ENCODE measurements at regions not wholly inside any gene's neighbourhood (a gene's known extent, or its start where the extent isn't known, plus 50 kb on each side); places are given as distances from the start of the nearest gene placed in this dataset.
"Not testable (repeated sequence)": the region's sequence is repeated elsewhere in the genome, so short reads cannot be mapped to it uniquely, and the experiment has no call there.

GRCh38 chr15:91356083-91356482, 256.0 kb downstream of the SV2B start:
- no peak for DNase-seq

- DNase-seq, result no peak
These were observed 257.0 kb downstream of the SV2B start for GRCh38 chr15:91357011-91357410.

GRCh38 chr15:91357486-91357885, 257.4 kb downstream of the SV2B start:
- no peak for DNase-seq

GRCh38 chr15:91358405-91358804, 258.3 kb downstream of the SV2B start:
- no peak for DNase-seq

- DNase-seq, result not testable (repeated sequence)
These were observed 261.6 kb downstream of the SV2B start for GRCh38 chr15:91361696-91362095.

- no peak for DNase-seq
These were observed 266.1 kb downstream of the SV2B start for GRCh38 chr15:91366111-91366510.

GRCh38 chr15:91368611-91369010, 268.6 kb downstream of the SV2B start:
- no peak for DNase-seq

- DNase-seq, result no peak
These were observed 269.8 kb downstream of the SV2B start for GRCh38 chr15:91369823-91370222.

GRCh38 chr15:91371345-91371744, 271.3 kb downstream of the SV2B start:
- DNase-seq, result not testable (repeated sequence)

GRCh38 chr15:91374336-91374735, 274.3 kb downstream of the SV2B start:
- DNase-seq, result no peak

- no peak for DNase-seq
These were observed 276.0 kb downstream of the SV2B start for GRCh38 chr15:91376038-91376437.

GRCh38 chr15:91380114-91380513, 280.1 kb downstream of the SV2B start:
- DNase-seq, result no peak

- no peak for DNase-seq
These were observed 283.5 kb downstream of the SV2B start for GRCh38 chr15:91383532-91383931.

GRCh38 chr15:91384189-91384730, 284.2 kb downstream of the SV2B start:
- no peak for DNase-seq

GRCh38 chr15:91385311-91385710, 285.3 kb downstream of the SV2B start:
- DNase-seq, result no peak

GRCh38 chr15:91393186-91393585, 293.1 kb downstream of the SV2B start:
- no peak for DNase-seq

- DNase-seq, result no peak
These were observed 300.4 kb downstream of the SV2B start for GRCh38 chr15:91400481-91400880.

- peak in 2 of 3 experiments; percentile 65 to 93 for DNase-seq
These were observed 307.3 kb downstream of the SV2B start for GRCh38 chr15:91407269-91407889.

- peak in 2 of 3 experiments; percentile 37 to 75 for DNase-seq
These were observed 308.5 kb downstream of the SV2B start for GRCh38 chr15:91408476-91409076.

- no peak for DNase-seq
These were observed 309.3 kb downstream of the SV2B start for GRCh38 chr15:91409387-91409786.

- DNase-seq, result no peak
These were observed 311.5 kb downstream of the SV2B start for GRCh38 chr15:91411586-91411985.

- DNase-seq, result peak in 1 of 3 experiments; percentile 17
These were observed 312.3 kb downstream of the SV2B start for GRCh38 chr15:91412138-91412928.

- peak in 1 of 3 experiments; percentile 37 for DNase-seq
These were observed 313.1 kb downstream of the SV2B start for GRCh38 chr15:91413142-91413541.

GRCh38 chr15:91414124-91414523, 314.1 kb downstream of the SV2B start:
- no peak for DNase-seq

All from NCI-H1417 (cell line).